Vagina (tissue), 2 donors: ENCODE measurements at regions not wholly inside any gene's neighbourhood (a gene's known extent, or its start where the extent isn't known, plus 50 kb on each side); places are given as distances from the start of the nearest gene placed in this dataset.

ENCODE experiments used
- DNase-seq, 2 donors: peaks; one replicate each; pipeline ENCODE4 v3.0.0-alpha.2; 2017; ENCODE audit errors: extremely low spot score in 2 of 2
- H3K27ac ChIP-seq: fragments of 200-600 bp; sonication (generic); one replicate; pipeline ENCODE4 v1.5.1; 2019
- H3K27me3 ChIP-seq: fragments of 200-600 bp; sonication (generic); one replicate; pipeline ENCODE4 v1.5.1; 2019
- H3K36me3 ChIP-seq, 2 donors: fragments of 200-600 bp; sonication (generic); one replicate each; pipeline ENCODE4 v1.5.1; 2017 to 2019
- H3K4me1 ChIP-seq: fragments of 200-600 bp; sonication (generic); one replicate; pipeline ENCODE4 v1.5.1; 2019
- H3K4me3 ChIP-seq, 2 donors: fragments of 200-600 bp; sonication (generic); 1 replicate in 1 of 2; 2 replicates in 1 of 2; pipeline ENCODE4 v1.5.1; 2016 to 2019
- H3K9me3 ChIP-seq: fragments of 200-600 bp; sonication (generic); one replicate; pipeline ENCODE4 v1.5.1; 2019
- POLR2A ChIP-seq, 2 donors: fragments of 450-650 bp; IDR thresholded peaks; one replicate each; pipeline ENCODE4 v1.6.1; 2017; ENCODE audit warnings: antibody characterized with exemption in 2 of 2, mild to moderate bottlenecking in 2 of 2, moderate library complexity in 2 of 2
- POLR2AphosphoS5 ChIP-seq, 2 donors: sonication (generic); formaldehyde crosslinking; IDR thresholded peaks; one replicate each; pipeline ENCODE4 v1.9.0; 2017; ENCODE audit warnings: antibody characterized with exemption in 2 of 2, mild to moderate bottlenecking in 2 of 2, low read depth in 1 of 2; ENCODE audit not compliant: insufficient read depth in 1 of 2
- intact Hi-C: fragments of 100-400 bp; cut with DNase I; formaldehyde crosslinking; loops from one replicate; pipeline ENCODE4 v1.15.1; 2023
- TF ChIP-seq, protein P1 (sequence below), 3 experiments: fragments of 450-650 bp in 2 of 3; fragments of 200-600 bp in 1 of 3; sonication (generic) in 1 of 3; IDR thresholded peaks; one replicate each; pipeline ENCODE4 v1.5.1; 2017 to 2019; ENCODE audit warnings: antibody characterized with exemption in 3 of 3, mild to moderate bottlenecking in 2 of 3, moderate library complexity in 2 of 3

- Histone ChIP-seq H3K27me3 (no peaks in the 10 kb centered on the region), H3K27ac (no peak overlapping the region), H3K4me3 (no peak overlapping the region), H3K36me3 (no peaks in the 10 kb centered on the region), H3K4me1 (peaks cover 7% of the 10 kb centered on the region), H3K9me3 (no peaks in the 10 kb centered on the region)
- no peak for TF ChIP-seq POLR2A (IDR thresholded peaks at IDR 0.05)
- no peak for TF ChIP-seq POLR2AphosphoS5 (IDR thresholded peaks at IDR 0.05; ENCODE audit: insufficient read depth in 1 of 2, low read depth in 1 of 2)
- TF ChIP-seq, protein P1, sequence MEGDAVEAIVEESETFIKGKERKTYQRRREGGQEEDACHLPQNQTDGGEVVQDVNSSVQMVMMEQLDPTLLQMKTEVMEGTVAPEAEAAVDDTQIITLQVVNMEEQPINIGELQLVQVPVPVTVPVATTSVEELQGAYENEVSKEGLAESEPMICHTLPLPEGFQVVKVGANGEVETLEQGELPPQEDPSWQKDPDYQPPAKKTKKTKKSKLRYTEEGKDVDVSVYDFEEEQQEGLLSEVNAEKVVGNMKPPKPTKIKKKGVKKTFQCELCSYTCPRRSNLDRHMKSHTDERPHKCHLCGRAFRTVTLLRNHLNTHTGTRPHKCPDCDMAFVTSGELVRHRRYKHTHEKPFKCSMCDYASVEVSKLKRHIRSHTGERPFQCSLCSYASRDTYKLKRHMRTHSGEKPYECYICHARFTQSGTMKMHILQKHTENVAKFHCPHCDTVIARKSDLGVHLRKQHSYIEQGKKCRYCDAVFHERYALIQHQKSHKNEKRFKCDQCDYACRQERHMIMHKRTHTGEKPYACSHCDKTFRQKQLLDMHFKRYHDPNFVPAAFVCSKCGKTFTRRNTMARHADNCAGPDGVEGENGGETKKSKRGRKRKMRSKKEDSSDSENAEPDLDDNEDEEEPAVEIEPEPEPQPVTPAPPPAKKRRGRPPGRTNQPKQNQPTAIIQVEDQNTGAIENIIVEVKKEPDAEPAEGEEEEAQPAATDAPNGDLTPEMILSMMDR (IDR thresholded peaks at IDR 0.05) = no peak
- DNase-seq = no peak
- intact Hi-C loops = no loop called here
These were observed 497.8 kb downstream of the TTLL7 start for GRCh38 chr1:83500987-83501591.

DNA sequence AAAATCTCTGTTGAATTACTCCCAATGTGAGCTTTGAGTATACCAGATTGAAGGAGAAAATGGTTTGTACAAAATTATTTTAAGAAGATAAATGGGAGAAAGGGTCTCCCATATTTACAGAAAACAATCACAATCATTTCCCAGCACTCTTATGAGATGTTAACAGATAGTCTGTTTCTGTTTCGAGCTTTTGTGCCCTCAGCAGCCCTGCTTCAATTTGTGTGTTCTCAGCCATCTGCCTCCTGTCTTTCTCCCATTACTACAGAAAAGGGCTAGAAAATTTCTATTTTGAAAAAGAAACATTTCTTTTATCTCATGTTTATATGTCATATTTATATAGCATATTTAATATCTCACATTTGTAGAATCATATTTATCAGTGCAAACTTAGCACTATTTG lies 498.4 kb downstream of the TTLL7 start:
- intact Hi-C loops = no loop called here
- TF ChIP-seq, protein P1 (IDR thresholded peaks at IDR 0.05) = no peak
- TF ChIP-seq POLR2A (IDR thresholded peaks at IDR 0.05) = no peak
- TF ChIP-seq POLR2AphosphoS5 (IDR thresholded peaks at IDR 0.05; ENCODE audit: insufficient read depth in 1 of 2, low read depth in 1 of 2) = no peak

GRCh38 chr1:83499998-83500397 lies 498.9 kb downstream of the TTLL7 start:
- Histone ChIP-seq H3K4me1 (peaks cover 7% of the 10 kb centered on the region), H3K36me3 (no peaks in the 10 kb centered on the region), H3K9me3 (no peaks in the 10 kb centered on the region), H3K27ac (no peak overlapping the region), H3K27me3 (no peaks in the 10 kb centered on the region), H3K4me3 (no peak overlapping the region)
- TF ChIP-seq POLR2AphosphoS5 (IDR thresholded peaks at IDR 0.05; ENCODE audit: insufficient read depth in 1 of 2, low read depth in 1 of 2) (no peak), POLR2A (IDR thresholded peaks at IDR 0.05) (no peak)
- TF ChIP-seq, protein P1 (IDR thresholded peaks at IDR 0.05) = no peak
- intact Hi-C loops = no loop called here
- no peak for DNase-seq

More for the DNA sequence above, 498.4 kb downstream of the TTLL7 start:
- no peak for DNase-seq
- no peak overlapping the region for H3K4me3 ChIP-seq
- H3K27me3 ChIP-seq = no peaks in the 10 kb centered on the region
- no peak overlapping the region for H3K27ac ChIP-seq
- H3K9me3 ChIP-seq = no peaks in the 10 kb centered on the region
- no peaks in the 10 kb centered on the region for H3K36me3 ChIP-seq
- peaks cover 7% of the 10 kb centered on the region for H3K4me1 ChIP-seq

DNA sequence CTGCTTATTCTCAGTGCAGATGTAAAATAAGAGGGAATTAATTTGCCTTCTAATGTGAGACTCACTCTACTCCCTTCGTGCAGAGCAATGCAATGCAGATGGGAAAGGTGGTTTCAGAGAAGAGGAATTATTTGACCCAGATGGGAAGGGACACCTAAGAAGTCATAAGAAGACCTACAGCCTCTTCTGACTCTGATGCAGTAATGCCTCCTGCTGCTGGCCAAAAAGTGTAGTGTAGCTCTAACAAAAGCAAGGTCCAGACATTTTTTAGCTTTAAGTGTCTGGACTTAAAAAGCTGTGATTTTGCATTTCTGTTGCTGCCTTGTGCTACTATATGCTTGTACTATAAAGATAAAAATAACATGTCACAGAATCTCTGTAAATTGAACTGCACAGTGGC lies 501.4 kb downstream of the TTLL7 start:
- TF ChIP-seq POLR2A (IDR thresholded peaks at IDR 0.05) = no peak

DNA sequence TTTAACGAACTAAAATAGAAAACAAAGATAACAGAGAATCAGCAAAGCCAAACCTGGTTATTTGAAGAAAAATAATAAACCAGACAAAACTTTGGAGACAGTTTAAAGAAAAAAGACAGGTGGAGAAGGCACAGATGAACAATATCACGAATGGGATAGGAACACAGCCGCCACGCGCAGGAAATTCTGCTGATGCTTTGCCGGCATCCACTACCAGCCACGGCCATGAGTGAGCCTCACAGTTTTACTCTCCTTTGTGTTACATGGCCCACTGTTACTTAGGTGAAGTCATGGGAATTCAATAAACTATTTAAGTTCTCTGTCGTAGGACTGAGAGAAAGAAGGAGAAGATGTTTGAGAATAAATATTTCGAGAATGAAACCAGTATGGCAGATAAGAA lies 503.4 kb downstream of the TTLL7 start:
- intact Hi-C loops = no loop called here

More for the DNA sequence above, 501.4 kb downstream of the TTLL7 start:
- Histone ChIP-seq H3K36me3 (no peaks in the 10 kb centered on the region), H3K27ac (no peak overlapping the region), H3K9me3 (no peaks in the 10 kb centered on the region), H3K4me3 (no peak overlapping the region), H3K27me3 (no peaks in the 10 kb centered on the region), H3K4me1 (peaks cover 7% of the 10 kb centered on the region)
- no peak for DNase-seq
- intact Hi-C loops = no loop called here

More for the DNA sequence above, 503.4 kb downstream of the TTLL7 start:
- H3K27ac ChIP-seq = no peak overlapping the region
- no peak for DNase-seq
- no peak overlapping the region for H3K4me3 ChIP-seq
- H3K27me3 ChIP-seq = no peaks in the 10 kb centered on the region
- TF ChIP-seq, protein P1 (IDR thresholded peaks at IDR 0.05) = no peak
- TF ChIP-seq POLR2A (IDR thresholded peaks at IDR 0.05) (no peak), POLR2AphosphoS5 (IDR thresholded peaks at IDR 0.05; ENCODE audit: insufficient read depth in 1 of 2, low read depth in 1 of 2) (no peak)
- no peaks in the 10 kb centered on the region for H3K9me3 ChIP-seq
- H3K36me3 ChIP-seq = no peaks in the 10 kb centered on the region
- no peaks in the 10 kb centered on the region for H3K4me1 ChIP-seq
